ENCODE measurements at regions not wholly inside any gene's neighbourhood (a gene's known extent, or its start where the extent isn't known, plus 50 kb on each side); places are given as distances from the start of the nearest gene placed in this dataset.

DNA sequence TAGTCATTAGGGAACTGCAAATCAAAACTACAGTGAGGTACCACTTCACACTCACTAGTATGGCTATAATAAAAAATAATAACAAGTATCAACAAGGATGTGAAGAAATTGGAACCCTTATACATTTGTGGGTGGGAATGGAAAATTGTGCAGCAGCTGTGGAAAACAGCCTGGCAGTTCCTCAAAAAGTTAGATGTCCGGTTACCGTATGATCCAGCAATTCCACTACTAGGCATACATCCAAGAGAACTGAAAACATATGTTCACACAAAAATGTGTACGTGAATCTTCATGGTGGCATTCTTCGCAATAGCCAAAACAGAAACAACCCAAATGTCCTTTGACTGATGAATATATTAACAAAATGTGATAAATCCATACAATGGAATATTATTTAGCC lies 187.9 kb upstream of the LYSMD4 start:
- DNase-seq: no peak

DNA sequence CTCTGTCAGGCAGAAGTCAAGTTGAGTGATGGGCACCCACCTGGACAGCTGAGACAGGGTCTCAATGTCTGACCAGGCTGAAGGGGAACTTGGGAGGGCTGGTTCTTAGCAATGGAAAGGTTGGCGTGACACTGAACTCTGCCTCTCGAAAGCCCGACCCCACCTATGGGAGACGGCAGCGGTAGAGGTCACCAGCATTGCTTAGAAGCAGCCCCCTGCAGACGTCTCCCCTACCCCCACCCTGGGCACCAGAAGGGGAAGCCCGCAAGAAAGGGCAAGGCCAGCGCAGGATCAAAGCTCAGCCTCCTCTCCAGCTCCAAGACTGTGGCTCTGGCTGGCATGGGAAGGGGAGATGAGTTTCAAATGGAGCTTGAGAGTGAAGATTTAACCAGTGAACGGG lies 184.8 kb upstream of the LYSMD4 start:
- no peak for DNase-seq

DNA sequence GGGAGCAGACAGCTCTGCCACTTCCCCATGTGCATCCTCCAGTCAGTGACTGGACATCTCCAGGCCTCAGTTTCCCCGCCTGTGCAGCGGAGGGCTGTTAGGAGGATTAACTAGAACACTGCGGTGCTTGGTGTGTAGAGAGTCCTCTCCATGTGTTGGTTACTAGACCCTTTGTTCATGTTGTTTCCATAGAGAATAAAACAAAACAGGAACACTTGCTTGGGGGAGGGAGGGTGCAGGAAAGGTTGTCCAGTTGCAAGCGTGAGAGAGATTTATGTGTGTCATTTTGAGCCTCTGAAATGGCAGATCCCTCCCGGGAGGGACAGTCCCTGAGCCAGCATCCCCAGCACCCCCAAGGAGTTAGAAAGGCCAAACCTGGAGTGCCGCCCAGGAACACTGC lies 184.0 kb upstream of the LYSMD4 start:
- DNase-seq: no peak

DNA sequence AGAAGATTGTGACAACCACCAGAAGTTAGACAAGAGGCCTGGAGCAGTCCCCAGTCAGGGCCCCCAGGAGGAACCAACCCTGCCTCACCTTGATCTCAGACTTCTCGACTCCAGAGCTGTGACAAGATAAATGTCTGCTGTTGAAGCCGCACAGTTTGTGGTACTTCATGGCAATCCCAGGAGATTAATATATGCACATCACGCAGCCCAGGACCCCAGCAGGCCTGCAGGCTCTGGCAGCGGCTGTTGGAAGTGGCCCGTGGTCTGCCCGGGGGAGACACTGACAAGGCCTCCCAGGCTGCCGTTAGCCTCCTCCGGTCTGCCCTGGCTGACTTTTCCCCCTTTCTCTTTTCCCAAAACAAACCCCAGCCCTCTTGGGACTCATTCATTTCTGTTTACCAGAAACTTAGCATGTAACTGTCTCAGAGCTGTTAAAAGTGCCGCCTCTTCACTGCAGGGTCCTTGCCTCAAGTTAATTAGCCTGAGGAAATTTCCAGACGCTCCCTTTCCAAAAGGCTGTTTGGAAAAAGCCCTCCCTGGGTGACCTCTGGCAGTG lies 183.5 kb upstream of the LYSMD4 start:
- DNase-seq: no peak

DNA sequence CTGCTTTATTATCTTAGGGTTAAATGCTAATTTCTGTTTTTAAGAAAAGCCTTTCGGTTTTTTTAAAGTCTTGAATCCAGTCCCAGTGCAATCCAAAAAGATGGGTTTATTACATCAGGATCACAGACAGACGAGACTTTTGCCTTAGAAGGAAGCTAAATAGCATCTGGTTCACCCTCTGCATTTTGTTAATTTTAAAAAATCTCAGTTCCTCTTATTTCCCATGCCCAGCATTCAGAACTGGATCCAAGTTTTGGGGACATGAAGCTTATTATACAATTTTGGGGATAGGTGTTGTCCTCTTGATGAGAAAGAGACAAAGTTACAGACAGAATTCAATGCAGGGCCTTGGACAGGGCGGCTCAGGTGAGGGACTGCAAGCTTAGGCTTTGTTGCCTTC lies 181.5 kb upstream of the LYSMD4 start:
- no peak for DNase-seq

DNA sequence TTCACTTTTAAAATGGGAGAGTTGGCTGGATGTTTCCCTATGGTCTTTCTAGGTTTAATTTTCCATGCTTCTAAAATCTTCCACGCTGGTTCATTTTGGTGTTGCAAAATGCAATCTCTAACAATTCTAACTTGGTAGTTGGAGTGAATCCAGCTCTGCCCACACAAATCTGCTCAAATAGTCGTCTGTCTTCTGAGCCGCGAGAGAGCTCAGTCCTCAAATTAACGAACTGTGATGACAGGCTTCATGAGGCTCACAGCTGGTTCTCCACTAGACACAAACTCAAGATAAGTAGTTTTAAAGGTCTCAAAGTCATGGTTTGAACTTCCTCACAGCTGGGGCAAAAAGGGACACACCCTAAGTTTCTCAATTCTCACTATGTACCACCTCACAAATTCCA lies 178.6 kb upstream of the LYSMD4 start:
- no peak for DNase-seq

DNA sequence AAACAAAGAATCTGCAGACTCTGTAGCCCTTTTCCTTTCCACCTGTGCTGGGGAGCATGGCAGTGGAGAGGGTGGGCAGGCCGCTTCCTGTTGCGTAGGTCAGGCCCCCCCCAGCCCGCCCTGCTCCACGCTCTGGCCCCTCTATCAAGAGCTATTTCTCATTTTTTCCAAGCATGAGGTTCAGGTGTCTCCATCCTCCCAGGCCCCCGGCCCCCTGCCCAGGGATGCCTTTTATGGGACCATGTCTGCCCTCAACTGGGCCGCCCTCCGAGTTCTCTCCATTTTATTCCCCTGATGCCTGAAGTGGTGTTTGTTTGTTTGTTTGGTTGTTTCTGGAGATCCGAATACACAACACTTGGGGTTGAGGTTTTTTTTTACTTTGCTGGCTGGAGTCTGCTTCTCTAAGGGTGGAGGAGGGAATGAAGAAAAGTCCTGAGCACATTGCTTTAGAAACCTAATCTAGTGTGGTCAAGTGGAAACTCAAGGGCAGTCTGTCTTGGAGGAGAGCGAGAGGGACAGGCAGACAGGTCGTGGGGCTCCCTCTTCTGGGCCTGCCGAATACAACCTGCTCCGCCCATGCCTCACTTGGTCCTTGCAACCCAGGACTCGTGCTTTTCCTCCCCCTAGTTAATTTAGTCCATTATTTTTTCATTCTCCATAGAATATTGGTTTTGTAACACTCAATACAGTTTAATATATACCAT lies 176.5 kb upstream of the LYSMD4 start:
- DNase-seq: no peak

DNA sequence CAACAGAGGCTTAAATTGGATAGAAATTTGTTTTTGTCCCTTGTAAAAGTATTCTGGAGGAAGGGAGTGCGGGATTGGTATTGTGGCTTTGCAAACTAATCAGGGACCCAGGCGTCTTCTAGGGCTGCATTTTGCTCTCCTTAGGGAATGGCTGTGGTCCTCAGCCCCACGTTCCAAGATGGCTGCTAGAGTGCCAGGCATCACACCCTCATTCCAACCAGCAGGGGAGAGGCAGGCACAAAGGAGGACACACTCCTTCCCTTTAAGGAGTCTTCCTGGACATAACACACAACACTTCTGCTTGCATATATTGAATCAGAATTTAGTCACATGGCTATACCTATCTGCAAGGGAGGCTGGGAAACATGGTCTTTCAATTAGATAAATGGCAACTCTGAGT lies 174.5 kb upstream of the LYSMD4 start:
- DNase-seq: no peak

DNA sequence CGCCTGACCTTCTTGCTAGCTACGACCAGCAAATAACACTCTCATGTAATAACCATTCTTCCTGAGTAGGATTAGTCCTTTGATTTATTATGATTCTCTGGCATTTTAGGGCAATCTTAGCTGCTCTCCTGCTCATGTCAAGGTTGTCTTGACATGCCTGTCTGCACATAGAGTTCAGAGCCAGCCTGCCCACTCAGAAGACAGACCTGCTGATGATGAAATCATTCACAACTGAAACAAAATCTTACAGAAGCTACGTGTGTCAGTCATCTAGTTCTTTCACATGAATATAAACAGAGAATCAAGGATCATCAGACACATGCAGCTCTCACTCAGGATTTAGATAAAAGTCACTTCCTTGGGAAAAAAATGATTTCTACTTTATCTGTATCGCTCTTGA lies 173.6 kb upstream of the LYSMD4 start:
- DNase-seq: no peak

DNA sequence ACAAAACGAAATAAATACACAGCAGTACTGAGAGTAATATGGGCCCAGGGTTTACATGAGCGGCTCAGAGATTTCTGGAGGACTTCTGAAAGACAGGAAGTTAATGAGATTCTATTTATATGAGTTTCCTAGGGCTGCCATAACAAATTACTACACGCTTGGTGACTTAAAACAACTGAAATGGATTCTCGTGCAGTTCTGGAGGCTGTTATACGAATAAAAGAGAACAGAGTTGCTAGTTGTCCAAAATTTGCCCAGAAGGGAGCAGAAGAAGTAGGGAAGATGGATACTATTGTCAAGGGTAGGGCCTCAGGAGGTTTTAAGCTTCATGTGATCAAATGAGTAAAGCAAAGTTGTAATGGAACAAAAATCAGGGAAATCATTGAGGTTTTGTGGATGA lies 173.1 kb upstream of the LYSMD4 start:
- DNase-seq: no peak

DNA sequence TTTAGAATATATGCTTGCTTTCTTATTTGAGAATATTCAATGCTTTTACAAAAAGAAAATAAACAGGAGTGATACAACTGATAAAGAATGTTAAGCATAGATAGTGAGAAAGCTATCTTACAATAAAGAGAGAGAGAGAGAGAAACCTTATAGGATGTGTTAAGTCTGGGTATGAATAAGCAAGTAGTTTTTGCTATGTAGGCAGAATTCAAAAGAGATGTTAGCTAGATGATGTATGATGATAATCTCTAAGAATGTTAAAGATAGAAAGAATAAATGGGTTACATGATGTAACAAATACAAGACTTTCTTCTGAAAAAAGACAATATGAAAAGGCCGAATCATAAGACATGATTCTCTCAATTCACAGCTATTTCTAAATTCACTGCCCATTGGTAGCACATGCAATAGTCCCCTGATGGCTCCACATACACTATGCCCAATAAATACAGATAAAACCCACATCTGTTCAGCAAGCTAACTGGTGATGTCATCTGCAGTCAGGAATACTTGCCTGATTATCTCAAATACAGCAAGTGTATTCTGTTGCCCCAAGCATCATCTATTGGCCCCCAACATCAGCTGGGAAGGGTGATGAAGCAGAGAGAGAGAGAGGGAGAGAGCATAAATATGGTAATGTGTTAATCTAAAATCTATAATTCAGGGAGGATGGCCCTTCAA lies 169.2 kb upstream of the LYSMD4 start:
- no peak for DNase-seq

DNA sequence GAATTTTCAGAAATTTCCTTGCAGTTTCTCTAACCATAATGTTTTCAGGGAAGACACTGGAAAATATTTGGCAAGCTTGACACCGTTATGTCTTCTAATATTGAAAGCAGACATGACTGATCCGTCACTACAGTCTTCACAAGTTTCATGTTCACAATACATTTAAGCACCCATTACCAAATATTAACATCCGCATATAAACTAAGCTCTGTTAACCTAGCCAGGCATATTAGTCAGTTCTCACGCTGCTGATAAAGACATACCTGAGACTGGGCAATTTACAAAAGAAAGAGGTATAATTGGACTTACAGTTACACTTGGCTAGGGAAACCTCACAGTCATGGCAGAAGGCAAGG lies 162.7 kb upstream of the LYSMD4 start:
- no peak for DNase-seq

DNA sequence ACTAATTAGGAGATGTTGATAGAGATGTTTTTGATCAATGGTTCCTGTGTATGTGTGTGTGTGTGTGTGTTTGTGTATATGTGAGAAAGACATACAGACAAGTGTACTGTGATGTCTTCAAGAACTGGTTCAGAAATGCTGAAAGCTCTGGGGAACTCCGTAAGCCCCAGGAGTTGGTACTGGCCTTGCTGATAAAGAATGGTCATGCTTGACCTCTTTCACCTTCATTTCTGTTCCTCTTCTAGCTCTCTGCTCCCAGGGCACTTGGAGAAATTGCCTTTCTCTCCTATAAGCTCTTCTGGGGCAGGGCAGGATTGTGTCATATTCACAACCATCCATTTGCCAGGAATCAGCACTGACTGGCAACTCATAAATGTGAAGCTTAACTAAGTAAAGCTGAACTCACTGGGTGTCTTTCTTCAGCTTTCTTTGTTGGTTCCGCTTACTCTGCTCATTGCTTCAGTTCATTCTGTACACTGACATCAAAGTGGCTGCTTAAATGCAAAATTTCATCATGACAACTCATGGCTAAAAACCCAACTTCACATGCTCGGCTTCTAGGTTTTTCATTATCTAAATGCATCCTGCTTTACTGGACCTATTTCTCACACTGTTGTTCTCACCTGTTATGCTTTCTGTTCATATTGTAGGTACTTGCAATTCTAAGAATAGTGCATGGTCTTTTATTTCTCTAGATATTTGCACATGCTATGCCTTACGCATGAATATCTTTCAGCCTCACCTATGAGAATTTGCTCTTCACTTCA lies 162.1 kb upstream of the LYSMD4 start:
- DNase-seq: no peak

DNA sequence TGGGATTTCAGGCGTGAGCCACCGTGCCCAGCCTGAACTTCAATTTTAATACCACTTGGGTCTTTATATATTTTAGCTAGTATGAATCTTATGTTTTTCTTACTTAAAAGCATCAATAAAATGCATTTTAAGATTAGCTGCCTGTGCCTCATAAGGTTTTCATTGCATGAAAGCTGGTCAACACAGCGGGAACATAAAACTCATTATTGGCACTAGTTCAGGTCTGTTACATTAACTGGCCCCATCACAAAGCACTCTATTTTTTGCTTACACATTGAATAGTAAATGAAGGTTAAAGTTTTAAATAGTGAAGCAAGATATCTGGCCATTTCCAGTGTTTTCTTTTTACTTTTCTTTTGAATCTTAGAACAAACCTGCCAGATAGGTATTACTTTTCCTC lies 145.6 kb upstream of the LYSMD4 start:
- DNase-seq: no peak

DNA sequence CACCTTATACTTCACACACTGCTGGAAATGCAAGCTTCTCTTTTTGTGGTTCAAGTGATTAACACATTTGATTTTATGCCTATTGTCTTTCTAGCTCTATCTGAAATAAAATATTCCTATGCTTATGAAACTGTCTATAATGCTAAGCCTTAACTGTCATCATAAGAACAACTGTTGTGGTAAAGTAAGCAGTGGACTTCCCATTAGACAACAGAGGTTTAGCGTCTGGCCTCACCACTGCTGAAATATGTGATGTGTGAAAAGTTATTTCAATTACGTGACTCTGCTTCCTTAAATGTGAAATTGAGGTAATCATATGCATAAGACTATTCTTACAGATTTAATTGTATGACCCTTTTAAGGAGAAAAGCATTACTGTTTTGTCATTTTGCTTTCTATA lies 140.2 kb upstream of the LYSMD4 start:
- no peak for DNase-seq

DNA sequence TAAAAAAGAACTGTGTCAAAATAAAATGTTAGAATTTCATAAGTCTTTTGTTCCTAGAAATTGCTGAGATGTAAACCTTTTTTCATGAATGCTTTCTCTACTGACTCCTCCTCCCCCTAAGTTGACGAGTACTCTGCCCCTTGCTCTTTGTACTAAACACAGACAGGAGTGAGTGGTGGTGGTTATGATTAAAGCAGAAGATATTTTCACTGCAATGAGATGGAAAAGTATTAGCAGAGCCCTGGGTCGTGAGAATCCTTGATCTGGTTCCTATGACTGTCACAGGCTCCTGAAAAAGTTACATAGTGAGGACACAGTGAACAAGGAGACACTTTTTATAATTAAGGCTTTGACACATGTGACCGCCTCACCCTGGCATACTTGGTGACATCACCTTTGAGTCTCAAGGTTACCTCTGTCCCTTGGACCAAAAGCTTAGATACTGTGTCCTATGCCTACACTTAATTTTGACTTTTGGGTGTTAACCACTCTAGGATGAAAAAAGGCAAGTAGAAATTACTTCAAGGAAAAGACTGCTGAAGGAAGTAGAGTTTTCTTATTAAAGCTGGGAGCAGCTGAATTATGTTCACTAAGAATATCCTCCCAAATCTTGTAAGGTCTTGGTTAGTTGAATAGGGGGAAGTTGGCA lies 130.4 kb upstream of the LYSMD4 start:
- DNase-seq: no peak

DNA sequence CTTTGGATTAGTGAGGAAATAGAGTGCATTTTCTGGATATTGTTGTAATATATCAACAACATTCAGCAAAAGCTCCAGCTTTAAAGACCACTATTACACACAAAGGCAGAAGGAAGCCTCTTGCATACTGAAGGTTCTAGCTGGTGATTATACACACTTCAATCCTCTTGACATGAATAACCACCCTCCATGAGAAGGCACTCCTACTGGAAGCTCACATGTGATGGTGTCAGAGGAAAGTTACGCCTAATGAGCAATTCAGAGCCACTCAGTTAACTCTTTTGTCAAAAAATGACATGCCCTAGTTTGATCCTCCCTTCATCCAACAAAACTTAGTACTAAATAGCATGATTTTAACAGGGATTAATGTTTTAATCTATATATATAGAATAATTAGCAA lies 124.6 kb upstream of the LYSMD4 start:
- no peak for DNase-seq

DNA sequence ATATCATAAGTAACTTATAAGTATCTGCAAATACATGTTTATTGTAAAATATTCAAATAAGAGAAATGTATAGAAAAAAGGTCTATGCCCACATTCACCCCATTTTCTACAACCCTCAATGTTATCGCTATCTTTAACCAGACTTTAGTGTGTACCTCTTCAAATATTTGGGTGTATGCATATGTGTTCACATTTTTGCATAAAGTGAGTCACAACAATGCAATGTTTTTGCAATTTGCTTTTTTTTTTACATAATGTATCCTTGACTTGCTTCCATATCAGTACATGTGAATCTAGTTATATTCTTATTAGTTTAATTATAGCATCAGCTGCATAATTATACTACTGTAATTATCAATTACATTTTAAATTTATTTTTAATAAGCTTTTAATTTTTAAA lies 117.3 kb upstream of the LYSMD4 start:
- DNase-seq: no peak

DNA sequence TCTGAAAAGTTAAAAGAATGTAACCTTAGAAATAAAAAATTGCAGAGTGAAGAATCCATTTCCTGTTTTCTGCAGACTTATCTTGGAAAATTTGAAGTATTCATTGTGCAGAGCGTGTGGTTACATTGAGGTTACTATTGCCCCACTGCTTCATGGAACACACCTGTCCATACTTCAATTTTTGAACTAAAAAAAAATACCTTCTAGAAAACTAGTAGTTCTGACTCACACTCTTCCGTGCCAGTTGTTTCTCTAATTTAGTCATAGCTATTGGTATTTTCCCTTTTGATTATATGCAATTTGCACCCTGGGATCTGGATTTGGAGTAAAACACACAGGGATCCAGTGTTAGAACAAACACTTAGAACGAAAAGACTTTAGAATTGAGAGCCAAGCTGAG lies 111.8 kb upstream of the LYSMD4 start:
- DNase-seq: peak in 1 of 2 experiments; percentile 32

DNA sequence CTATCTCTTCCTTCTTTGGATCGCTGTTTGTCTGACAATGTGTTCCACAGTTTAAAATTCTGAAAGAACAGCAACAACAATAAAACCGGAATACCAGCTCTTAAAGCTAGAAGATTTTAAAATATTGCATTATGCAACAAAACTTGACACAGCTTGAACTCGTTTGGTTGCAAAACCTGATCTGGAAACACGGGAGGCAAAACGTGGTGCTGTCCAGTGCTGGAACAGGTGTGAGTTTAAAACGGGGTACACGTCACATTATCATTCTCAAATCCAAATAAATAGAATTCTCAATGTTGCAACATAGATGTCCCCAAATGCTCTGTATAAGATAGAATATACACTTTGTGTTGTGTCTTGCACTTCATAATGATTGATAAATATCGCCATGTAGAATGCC lies 110.9 kb upstream of the LYSMD4 start:
- DNase-seq: no peak

DNA sequence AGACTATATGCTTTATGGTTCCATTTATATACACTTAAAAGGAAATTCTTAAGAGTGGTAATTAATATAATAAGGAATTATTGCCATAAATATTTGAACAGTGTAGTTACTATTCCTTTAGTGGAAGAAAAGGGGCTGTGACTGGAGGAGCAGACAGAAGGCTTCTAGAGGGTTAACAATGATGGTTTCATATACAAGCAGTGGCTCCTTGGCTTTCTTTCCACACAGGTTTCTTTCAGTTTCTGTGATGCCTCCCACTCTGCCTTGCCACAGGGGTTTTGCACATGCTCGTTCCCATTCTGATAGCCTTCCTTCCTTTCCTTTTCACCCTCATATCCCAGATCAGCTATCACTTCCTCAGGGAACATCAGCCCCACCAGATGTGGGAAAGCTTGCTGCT lies 108.8 kb upstream of the LYSMD4 start:
- no peak for DNase-seq

DNA sequence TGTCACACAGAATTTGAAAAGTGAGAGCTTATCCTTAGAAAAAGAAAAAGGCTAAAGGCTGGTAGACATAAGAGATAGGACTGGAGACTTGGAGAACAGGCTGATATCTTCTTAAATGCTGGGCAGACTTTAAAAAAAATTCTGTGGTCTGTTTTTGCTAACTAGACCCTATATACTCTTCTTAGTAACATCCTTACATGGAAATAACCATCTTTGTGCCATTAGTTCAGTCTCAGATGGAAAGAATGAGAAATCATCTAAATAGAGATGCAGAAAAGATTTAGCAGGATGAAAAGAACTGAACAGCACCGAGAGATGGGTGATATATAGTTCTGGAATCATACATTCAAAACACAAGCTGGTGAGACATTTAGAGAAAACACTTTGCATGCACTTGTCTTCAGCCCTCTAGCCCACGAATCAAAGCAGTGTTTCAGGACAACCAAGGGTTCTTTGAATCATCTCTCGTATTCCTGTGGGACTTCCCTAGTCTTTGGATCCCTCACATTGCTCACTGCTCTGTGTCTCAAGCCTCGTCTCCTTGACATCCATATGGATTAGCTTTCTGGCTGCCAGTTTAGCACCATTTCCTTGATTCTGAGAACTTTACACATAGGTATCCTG lies 93.0 kb upstream of the LYSMD4 start:
- DNase-seq: no peak

DNA sequence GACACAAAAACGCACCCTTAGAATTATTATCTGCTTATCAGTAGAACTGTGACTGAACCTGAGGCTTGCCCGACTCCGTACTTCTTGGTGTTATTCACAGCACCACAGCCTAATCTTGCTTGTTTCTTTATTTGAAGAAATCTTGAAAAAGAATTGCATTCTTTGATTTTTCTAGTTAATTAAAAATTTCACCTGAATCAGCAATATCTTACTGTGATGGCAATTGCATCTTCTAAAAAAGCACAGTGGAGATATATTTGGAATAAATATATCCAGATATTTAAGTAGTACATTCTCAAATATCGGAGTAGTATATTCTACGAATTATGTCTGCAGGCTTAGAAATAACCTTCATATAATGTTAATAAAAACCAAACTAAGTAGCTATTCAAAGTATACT lies 90.1 kb upstream of the LYSMD4 start:
- no peak for DNase-seq
